GM21619 (cell line): ENCODE measurements at regions not wholly inside any gene's neighbourhood (a gene's known extent, or its start where the extent isn't known, plus 50 kb on each side); places are given as distances from the start of the nearest gene placed in this dataset.
"Not testable (repeated sequence)": the region's sequence is repeated elsewhere in the genome, so short reads cannot be mapped to it uniquely, and the experiment has no call there.

Experiments used
- ATAC-seq: cut with Tn5 transposase; IDR thresholded peaks from one replicate; pipeline ENCODE4 v1.9.1; 2021; ENCODE audit not compliant: unreplicated experiment

GRCh38 chr4:124139044-124139443 is 573.5 kb downstream of the ANKRD50 start:
- ATAC-seq = no peak

GRCh38 chr4:124143632-124144031 is 568.9 kb downstream of the ANKRD50 start:
- no peak for ATAC-seq

GRCh38 chr4:124144238-124144654 is 568.3 kb downstream of the ANKRD50 start:
- ATAC-seq = no peak

- no peak for ATAC-seq
Observed at GRCh38 chr4:124146068-124146467, 566.5 kb downstream of the ANKRD50 start.

GRCh38 chr4:124151031-124151430 is 561.5 kb downstream of the ANKRD50 start:
- no peak for ATAC-seq

GRCh38 chr4:124152132-124152531 is 560.4 kb downstream of the ANKRD50 start:
- no peak for ATAC-seq

- no peak for ATAC-seq
Observed at GRCh38 chr4:124155239-124155638, 557.3 kb downstream of the ANKRD50 start.

GRCh38 chr4:124157396-124158083 is 555.0 kb downstream of the ANKRD50 start:
- ATAC-seq = no peak

- ATAC-seq = no peak
Observed at GRCh38 chr4:124163401-124163800, 549.1 kb downstream of the ANKRD50 start.

GRCh38 chr4:124167602-124168001 is 544.9 kb downstream of the ANKRD50 start:
- ATAC-seq = no peak

- ATAC-seq = not testable (repeated sequence)
Observed at GRCh38 chr4:124169524-124169923, 543.0 kb downstream of the ANKRD50 start.

GRCh38 chr4:124173912-124174311 is 538.6 kb downstream of the ANKRD50 start:
- ATAC-seq = no peak

GRCh38 chr4:124177647-124178425 is 534.7 kb downstream of the ANKRD50 start:
- no peak for ATAC-seq

GRCh38 chr4:124178449-124179021 is 534.0 kb downstream of the ANKRD50 start:
- no peak for ATAC-seq

GRCh38 chr4:124179506-124180186 is 532.9 kb downstream of the ANKRD50 start:
- ATAC-seq = no peak

GRCh38 chr4:124181039-124181438 is 531.5 kb downstream of the ANKRD50 start:
- no peak for ATAC-seq

- no peak for ATAC-seq
Observed at GRCh38 chr4:124183231-124183630, 529.3 kb downstream of the ANKRD50 start.

GRCh38 chr4:124183926-124184325 is 528.6 kb downstream of the ANKRD50 start:
- ATAC-seq = no peak

- no peak for ATAC-seq
Observed at GRCh38 chr4:124184792-124185191, 527.7 kb downstream of the ANKRD50 start.

GRCh38 chr4:124188595-124188994 is 523.9 kb downstream of the ANKRD50 start:
- no peak for ATAC-seq

GRCh38 chr4:124189545-124189944 is 523.0 kb downstream of the ANKRD50 start:
- ATAC-seq = no peak
